Hepatocyte (in vitro differentiated cells): ENCODE measurements at regions not wholly inside any gene's neighbourhood (a gene's known extent, or its start where the extent isn't known, plus 50 kb on each side); places are given as distances from the start of the nearest gene placed in this dataset.

Experiments
- DNase-seq: peaks from one replicate; pipeline ENCODE4 v3.0.0-alpha.2; 2016; ENCODE audit warnings: low spot score
- H2AFZ ChIP-seq: fragments of 200-600 bp; sonication (generic); 2 replicates; pipeline ENCODE4 v1.6.0; 2016; ENCODE audit warnings: antibody characterized with exemption, mild to moderate bottlenecking
- H3K27ac ChIP-seq: fragments of 200-600 bp; sonication (generic); 2 replicates; pipeline ENCODE4 v1.5.1; 2016; ENCODE audit warnings: mild to moderate bottlenecking
- H3K27me3 ChIP-seq: fragments of 200-600 bp; sonication (generic); 2 replicates; pipeline ENCODE4 v1.6.1; 2016
- H3K36me3 ChIP-seq: fragments of 200-600 bp; sonication (generic); replicated peaks from 2 replicates; pipeline ENCODE4 v1.5.1; 2016; ENCODE audit warnings: low read depth; ENCODE audit not compliant: insufficient read depth
- H3K4me1 ChIP-seq: fragments of 200-600 bp; sonication (generic); 2 replicates; pipeline ENCODE4 v1.5.1; 2016; ENCODE audit warnings: mild to moderate bottlenecking, moderate library complexity; ENCODE audit not compliant: insufficient read depth
- H3K4me2 ChIP-seq: fragments of 200-600 bp; sonication (generic); 2 replicates; pipeline ENCODE4 v1.6.0; 2016
- H3K4me3 ChIP-seq: fragments of 200-600 bp; sonication (generic); 2 replicates; pipeline ENCODE4 v1.5.1; 2016; ENCODE audit warnings: mild to moderate bottlenecking
- H3K79me2 ChIP-seq: fragments of 200-600 bp; sonication (generic); 2 replicates; pipeline ENCODE4 v1.6.0; 2017; ENCODE audit warnings: mild to moderate bottlenecking
- H3K9me2 ChIP-seq: fragments of 200-600 bp; sonication (generic); replicated peaks from 2 replicates; pipeline ENCODE4 v1.6.0; 2017; ENCODE audit warnings: mild to moderate bottlenecking; ENCODE audit not compliant: insufficient read depth
- H3K9me3 ChIP-seq: fragments of 200-600 bp; sonication (generic); 2 replicates; pipeline ENCODE4 v1.5.1; 2016; ENCODE audit warnings: low read depth, mild to moderate bottlenecking
- H4K20me1 ChIP-seq: fragments of 200-600 bp; sonication (generic); 2 replicates; pipeline ENCODE4 v1.6.0; 2016; ENCODE audit warnings: mild to moderate bottlenecking; ENCODE audit not compliant: insufficient read depth, poor library complexity, severe bottlenecking
- CTCF ChIP-seq: fragments of 200-600 bp; sonication (generic); IDR thresholded peaks from 2 replicates; pipeline ENCODE4 v1.5.1; 2016; ENCODE audit warnings: antibody characterized with exemption, mild to moderate bottlenecking; ENCODE audit not compliant: poor library complexity
- EZH2 ChIP-seq: fragments of 200-600 bp; sonication (generic); IDR thresholded peaks from 2 replicates; pipeline ENCODE4 v1.6.1; 2016; ENCODE audit warnings: antibody characterized with exemption, mild to moderate bottlenecking, borderline replicate concordance
- EZH2phosphoT487 ChIP-seq: fragments of 200-600 bp; sonication (generic); IDR thresholded peaks from one replicate; pipeline ENCODE4 v1.6.1; 2018; ENCODE audit warnings: antibody characterized with exemption, mild to moderate bottlenecking, low read depth, moderate library complexity; ENCODE audit not compliant: unreplicated experiment, severe bottlenecking
- WGBS: methylation state at CpG from one replicate; pipeline ENCODE4 v1.1.6; 2016; ENCODE audit warnings: low lambda C conversion rate; ENCODE audit errors: missing lambda C conversion rate; 5-methylcytosine and 5-hydroxymethylcytosine counted together

GRCh38 chr1:47710329-47711071, 272.7 kb downstream of the FOXD2 start:
- peak; percentile 85 for DNase-seq
- no peaks in the 10 kb centered on the region for H4K20me1 ChIP-seq
- no peak overlapping the region for H3K27ac ChIP-seq
- H3K79me2 ChIP-seq = no peaks in the 10 kb centered on the region
- TF ChIP-seq EZH2phosphoT487 (no peak), EZH2 (no peak), CTCF (peak; percentile 99)
- H3K4me1 ChIP-seq = peaks cover 23% of the 10 kb centered on the region
- H3K4me3 ChIP-seq = no peak overlapping the region
- WGBS = 7% methylated on average over 46 of the region's 46 CpGs
- peak overlapping the region; percentile 88 for H3K4me2 ChIP-seq
- H3K9me2 ChIP-seq = no peaks in the 10 kb centered on the region
- H3K27me3 ChIP-seq = peaks cover 88% of the 10 kb centered on the region
- H2AFZ ChIP-seq = peak overlapping the region; percentile 58
- no peaks in the 10 kb centered on the region for H3K36me3 ChIP-seq
- H3K9me3 ChIP-seq = no peaks in the 10 kb centered on the region
